ENCODE measurements at regions not wholly inside any gene's neighbourhood (a gene's known extent, or its start where the extent isn't known, plus 50 kb on each side); places are given as distances from the start of the nearest gene placed in this dataset.

GRCh38 chr18:2188258-2188657, 383.0 kb downstream of the METTL4 start:
- no peak overlapping the region for H3K27ac ChIP-seq
- no peak for DNase-seq (ENCODE audit: low spot score)
- TF ChIP-seq CTCF (conservative IDR thresholded peaks at IDR 0.05; ENCODE audit: low read depth) = no peak
- ChIA-PET POLR2A (ENCODE audit: low non-redundant PET) (no interaction called here), CTCF (interaction anchor here (0.7 kb wide), 1 partner anchor 15 kb away, joined by 5 read pairs; no protein-coding TSS in a partner anchor)

- TF ChIP-seq CTCF (conservative IDR thresholded peaks at IDR 0.05; ENCODE audit: low read depth) = no peak
- no peak overlapping the region for H3K27ac ChIP-seq
- POLR2A ChIA-PET (ENCODE audit: low non-redundant PET) = no interaction called here
- CTCF ChIA-PET = interaction anchor here (0.7 kb wide), 1 partner anchor 658 kb away, joined by 3 read pairs; no protein-coding TSS in a partner anchor
- DNase-seq (ENCODE audit: low spot score) = no peak
Measured at GRCh38 chr18:2191180-2191790, 380.0 kb downstream of the METTL4 start.

GRCh38 chr18:2192562-2192961, 378.7 kb downstream of the METTL4 start:
- no peak for DNase-seq (ENCODE audit: low spot score)
- TF ChIP-seq CTCF (conservative IDR thresholded peaks at IDR 0.05; ENCODE audit: low read depth) = no peak
- CTCF ChIA-PET = no interaction called here
- H3K27ac ChIP-seq = no peak overlapping the region
- POLR2A ChIA-PET (ENCODE audit: low non-redundant PET) = no interaction called here

- H3K27ac ChIP-seq = no peak overlapping the region
- DNase-seq (ENCODE audit: low spot score) = peak; percentile 31
- ChIA-PET POLR2A (ENCODE audit: low non-redundant PET) (no interaction called here), CTCF (interaction anchor here (1.3 kb wide), 1 partner anchor 26 kb away, joined by 3 read pairs; no protein-coding TSS in a partner anchor)
- TF ChIP-seq CTCF (conservative IDR thresholded peaks at IDR 0.05; ENCODE audit: low read depth) = no peak
Measured at GRCh38 chr18:2197946-2198345, 373.4 kb downstream of the METTL4 start.

- CTCF ChIA-PET = no interaction called here
Measured at GRCh38 chr18:2199060-2199459, 372.2 kb downstream of the METTL4 start.

GRCh38 chr18:2201036-2201600, 370.2 kb downstream of the METTL4 start:
- DNase-seq (ENCODE audit: low spot score) = no peak
- ChIA-PET POLR2A (ENCODE audit: low non-redundant PET) (no interaction called here), CTCF (no interaction called here)
- TF ChIP-seq CTCF (conservative IDR thresholded peaks at IDR 0.05; ENCODE audit: low read depth) = no peak
- H3K27ac ChIP-seq = no peak overlapping the region

More at GRCh38 chr18:2199060-2199459, 372.2 kb downstream of the METTL4 start:
- POLR2A ChIA-PET (ENCODE audit: low non-redundant PET) = no interaction called here
- TF ChIP-seq CTCF (conservative IDR thresholded peaks at IDR 0.05; ENCODE audit: low read depth) = no peak
- DNase-seq (ENCODE audit: low spot score) = no peak
- no peak overlapping the region for H3K27ac ChIP-seq
